Trophoblast cell (in vitro differentiated cells and primary cell): ENCODE measurements at regions not wholly inside any gene's neighbourhood (a gene's known extent, or its start where the extent isn't known, plus 50 kb on each side); places are given as distances from the start of the nearest gene placed in this dataset.
A peak's percentile ranks its signal among the peaks of the same experiment; 100 is the strongest.

Experiments
- DNase-seq, 2 donors: peaks; one replicate each; pipeline ENCODE4 v3.0.0-alpha.2; 2016
- H2AFZ ChIP-seq: 2 replicates; pipeline ENCODE4 v1.6.1; 2013; ENCODE audit warnings: low read length, moderate library complexity, mild to moderate bottlenecking; ENCODE audit not compliant: insufficient read depth, poor library complexity
- H2AK5ac ChIP-seq: 2 replicates; pipeline ENCODE4 v1.6.1; 2013; ENCODE audit warnings: mild to moderate bottlenecking, low read length
- H2BK120ac ChIP-seq: 2 replicates; pipeline ENCODE4 v1.6.1; 2013; ENCODE audit warnings: low read length, mild to moderate bottlenecking, moderate library complexity; ENCODE audit not compliant: insufficient read depth, poor library complexity
- H2BK12ac ChIP-seq: 2 replicates; pipeline ENCODE4 v1.6.1; 2013; ENCODE audit warnings: mild to moderate bottlenecking, low read length, moderate library complexity
- H2BK5ac ChIP-seq: 2 replicates; pipeline ENCODE4 v1.6.1; 2013; ENCODE audit warnings: low read length, low read depth, moderate library complexity, mild to moderate bottlenecking; ENCODE audit not compliant: poor library complexity
- H3K14ac ChIP-seq: 2 replicates; pipeline ENCODE4 v1.6.1; 2013; ENCODE audit warnings: mild to moderate bottlenecking, low read length
- H3K18ac ChIP-seq: 2 replicates; pipeline ENCODE4 v1.6.1; 2013; ENCODE audit warnings: mild to moderate bottlenecking, low read length
- H3K23ac ChIP-seq: 2 replicates; pipeline ENCODE4 v1.6.1; 2013; ENCODE audit warnings: low read length
- H3K27ac ChIP-seq: 2 replicates; pipeline ENCODE4 v1.5.1; 2013; ENCODE audit warnings: low read depth, mild to moderate bottlenecking, inconsistent platforms, low read length, moderate library complexity
- H3K27me3 ChIP-seq: 2 replicates; pipeline ENCODE4 v1.6.1; 2013; ENCODE audit warnings: inconsistent platforms, mild to moderate bottlenecking, low read length, moderate library complexity; ENCODE audit not compliant: insufficient read depth
- H3K36me3 ChIP-seq, 2 experiments: 1 replicate in 1 of 2; 2 replicates in 1 of 2; pipeline ENCODE4 v1.6.1; 2013; ENCODE audit warnings: low read length in 2 of 2, mild to moderate bottlenecking in 2 of 2, moderate library complexity in 1 of 2; ENCODE audit not compliant: insufficient read depth in 2 of 2, control insufficient read depth in 1 of 2
- H3K4ac ChIP-seq: 2 replicates; pipeline ENCODE4 v1.6.1; 2013; ENCODE audit warnings: low read depth, mild to moderate bottlenecking, low read length, moderate library complexity
- H3K4me1 ChIP-seq, 2 experiments: 1 replicate in 1 of 2; 2 replicates in 1 of 2; pipeline ENCODE4 v1.6.1; 2013; ENCODE audit warnings: low read length in 2 of 2, mild to moderate bottlenecking in 2 of 2, moderate library complexity in 1 of 2; ENCODE audit not compliant: insufficient read depth in 2 of 2, control insufficient read depth in 1 of 2
- H3K4me2 ChIP-seq: 2 replicates; pipeline ENCODE4 v1.6.1; 2013; ENCODE audit warnings: inconsistent platforms, mild to moderate bottlenecking, low read length, moderate library complexity
- H3K4me3 ChIP-seq: 2 replicates; pipeline ENCODE4 v1.5.1; 2013; ENCODE audit warnings: mild to moderate bottlenecking, low read depth, low read length, inconsistent platforms
- H3K79me1 ChIP-seq: one replicate; pipeline ENCODE4 v1.6.1; 2013; ENCODE audit warnings: low read length
- H3K79me2 ChIP-seq: 2 replicates; pipeline ENCODE4 v1.6.1; 2013; ENCODE audit warnings: low read length, mild to moderate bottlenecking; ENCODE audit not compliant: control insufficient read depth, insufficient read depth, poor library complexity
- H3K9ac ChIP-seq: 2 replicates; pipeline ENCODE4 v1.6.1; 2013; ENCODE audit warnings: mild to moderate bottlenecking, low read length
- H3K9me3 ChIP-seq: 2 replicates; pipeline ENCODE4 v1.6.1; 2013; ENCODE audit warnings: low read depth, mild to moderate bottlenecking, control low read depth, inconsistent platforms, low read length; ENCODE audit not compliant: insufficient read depth
- H4K12ac ChIP-seq: 2 replicates; pipeline ENCODE4 v1.6.1; 2013; ENCODE audit warnings: low read depth, mild to moderate bottlenecking, low read length, moderate library complexity
- H4K8ac ChIP-seq: 2 replicates; pipeline ENCODE4 v1.6.1; 2013; ENCODE audit warnings: low read depth, mild to moderate bottlenecking, low read length, moderate library complexity
- H4K91ac ChIP-seq: one replicate; pipeline ENCODE4 v1.6.1; 2013; ENCODE audit warnings: low read depth, mild to moderate bottlenecking, low read length, moderate library complexity
- WGBS: extraction: QIAGEN DNeasy Blood & Tissue Kit; methylation state at CpG from one replicate; pipeline ENCODE4 v1.1.7; 2013; ENCODE audit warnings: missing lambda C conversion rate; ENCODE audit not compliant: insufficient read length, insufficient coverage; ENCODE audit errors: extremely low coverage; 5-methylcytosine and 5-hydroxymethylcytosine counted together

- no CpG with 5 or more reads among the region's 2 CpGs for WGBS
- H3K23ac ChIP-seq: no peak overlapping the region
- H3K14ac ChIP-seq: no peak overlapping the region
- no peak overlapping the region for H2AK5ac ChIP-seq
- no peak overlapping the region for H2BK12ac ChIP-seq
- H3K27ac ChIP-seq: no peak overlapping the region
- no peaks in the 10 kb centered on the region for H3K36me3 ChIP-seq
- H3K9ac ChIP-seq: no peak overlapping the region
- H3K9me3 ChIP-seq: peaks cover 3% of the 10 kb centered on the region
- no peaks in the 10 kb centered on the region for H3K79me2 ChIP-seq
- H2AFZ ChIP-seq: no peak overlapping the region
- H2BK5ac ChIP-seq: no peak overlapping the region
- no peak overlapping the region for H3K4ac ChIP-seq
- DNase-seq: no peak
- no peak overlapping the region for H4K91ac ChIP-seq
- H3K18ac ChIP-seq: no peak overlapping the region
- no peak overlapping the region for H4K8ac ChIP-seq
- no peaks in the 10 kb centered on the region for H3K4me1 ChIP-seq
- no peak overlapping the region for H4K12ac ChIP-seq
- no peak overlapping the region for H3K4me2 ChIP-seq
- H2BK120ac ChIP-seq: no peak overlapping the region
- no peaks in the 10 kb centered on the region for H3K27me3 ChIP-seq
- no peak overlapping the region for H3K4me3 ChIP-seq
- H3K79me1 ChIP-seq: no peaks in the 10 kb centered on the region
Observed at GRCh38 chr5:9869616-9870288, 239.6 kb upstream of the TAS2R1 start.

DNA sequence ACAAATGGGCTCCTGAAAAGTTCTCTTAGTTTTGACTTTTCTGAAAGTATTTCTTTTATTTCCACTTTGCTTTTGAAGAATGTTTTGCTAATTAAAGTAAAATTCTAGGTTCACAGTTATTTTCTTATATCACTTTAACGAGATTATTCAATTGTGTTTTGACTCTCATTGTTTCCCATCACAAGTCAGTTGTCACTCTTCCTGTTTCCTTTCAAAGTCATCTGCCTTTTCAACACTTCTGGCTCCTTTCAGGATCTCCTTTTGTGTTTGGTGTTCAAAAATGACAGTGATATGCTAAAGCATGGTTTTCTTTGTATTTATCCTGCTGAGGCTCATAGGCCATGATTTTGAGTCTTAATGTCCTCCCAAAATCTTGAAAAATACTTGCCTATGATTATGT lies 235.4 kb upstream of the TAS2R1 start:
- DNase-seq: no peak
- H3K27ac ChIP-seq: no peak overlapping the region
- H2BK12ac ChIP-seq: no peak overlapping the region
- no CpG with 5 or more reads among the region's 1 CpG for WGBS
- no peak overlapping the region for H3K14ac ChIP-seq
- no peak overlapping the region for H4K91ac ChIP-seq
- no peak overlapping the region for H2BK5ac ChIP-seq
- H3K4ac ChIP-seq: no peak overlapping the region
- no peak overlapping the region for H3K4me3 ChIP-seq
- H4K8ac ChIP-seq: no peak overlapping the region
- no peak overlapping the region for H2BK120ac ChIP-seq
- no peaks in the 10 kb centered on the region for H3K27me3 ChIP-seq
- H3K79me2 ChIP-seq: no peaks in the 10 kb centered on the region
- H3K4me1 ChIP-seq: peaks cover 6 to 8% of the 10 kb centered on the region in 2 experiments
- H3K79me1 ChIP-seq: no peaks in the 10 kb centered on the region
- no peaks in the 10 kb centered on the region for H3K36me3 ChIP-seq
- H3K9me3 ChIP-seq: peaks cover 4% of the 10 kb centered on the region
- H4K12ac ChIP-seq: no peak overlapping the region
- H2AK5ac ChIP-seq: no peak overlapping the region
- no peak overlapping the region for H3K23ac ChIP-seq
- no peak overlapping the region for H2AFZ ChIP-seq
- H3K4me2 ChIP-seq: no peak overlapping the region
- no peak overlapping the region for H3K9ac ChIP-seq
- H3K18ac ChIP-seq: no peak overlapping the region

- Histone ChIP-seq H2BK120ac (no peak overlapping the region), H3K27ac (no peak overlapping the region), H4K12ac (no peak overlapping the region), H2AK5ac (no peak overlapping the region), H3K27me3 (no peaks in the 10 kb centered on the region), H3K23ac (no peak overlapping the region), H2BK5ac (no peak overlapping the region), H3K14ac (no peak overlapping the region), H3K4me2 (no peak overlapping the region), H3K4ac (no peak overlapping the region), H4K91ac (no peak overlapping the region), H3K4me1 (peaks cover 6 to 8% of the 10 kb centered on the region in 2 experiments), H3K9ac (peak overlapping the region; percentile 54), H4K8ac (no peak overlapping the region), H2AFZ (no peak overlapping the region), H3K9me3 (peaks cover 6% of the 10 kb centered on the region), H3K79me1 (no peaks in the 10 kb centered on the region), H3K4me3 (no peak overlapping the region), H3K36me3 (no peaks in the 10 kb centered on the region), H3K18ac (no peak overlapping the region), H3K79me2 (no peaks in the 10 kb centered on the region), H2BK12ac (no peak overlapping the region)
- peak in 1 of 2 donors; percentile 3 for DNase-seq
- no CpG with 5 or more reads among the region's 3 CpGs for WGBS
Observed at GRCh38 chr5:9864791-9865190, 234.6 kb upstream of the TAS2R1 start.

GRCh38 chr5:9863486-9863885 lies 233.3 kb upstream of the TAS2R1 start:
- Histone ChIP-seq H3K14ac (no peak overlapping the region), H3K9me3 (peaks cover 6% of the 10 kb centered on the region), H3K36me3 (no peaks in the 10 kb centered on the region), H4K91ac (no peak overlapping the region), H3K18ac (no peak overlapping the region), H2BK12ac (no peak overlapping the region), H3K4me2 (no peak overlapping the region), H3K27me3 (no peaks in the 10 kb centered on the region), H2AFZ (no peak overlapping the region), H2BK120ac (no peak overlapping the region), H3K4ac (no peak overlapping the region), H2AK5ac (no peak overlapping the region), H2BK5ac (no peak overlapping the region), H4K8ac (no peak overlapping the region), H4K12ac (no peak overlapping the region), H3K9ac (no peak overlapping the region), H3K27ac (no peak overlapping the region), H3K4me3 (no peak overlapping the region), H3K4me1 (peaks cover 6 to 8% of the 10 kb centered on the region in 2 experiments), H3K23ac (no peak overlapping the region), H3K79me2 (no peaks in the 10 kb centered on the region), H3K79me1 (no peaks in the 10 kb centered on the region)
- DNase-seq: no peak
- WGBS: no CpG with 5 or more reads among the region's 6 CpGs
